ENCODE measurements at regions not wholly inside any gene's neighbourhood (a gene's known extent, or its start where the extent isn't known, plus 50 kb on each side); places are given as distances from the start of the nearest gene placed in this dataset.

DNA sequence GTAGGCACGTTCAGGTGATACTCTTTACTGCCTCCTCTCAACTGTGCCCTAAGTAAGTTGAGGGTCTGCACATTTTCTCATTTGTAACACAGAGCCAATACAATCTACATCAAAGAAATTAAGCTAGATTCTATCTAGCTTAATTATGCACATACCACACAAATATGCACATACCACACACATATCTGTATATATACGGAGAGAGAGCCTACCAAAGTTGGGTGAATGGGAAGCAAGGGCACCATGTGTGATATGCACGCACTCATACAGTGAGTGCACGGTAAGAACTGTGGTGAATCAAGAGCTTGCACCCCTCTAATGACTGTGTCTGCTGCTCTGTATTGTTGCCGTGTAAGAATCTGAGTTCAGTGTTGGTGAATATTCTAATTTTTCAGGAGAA is 314.9 kb downstream of the ZNF326 start:
- TF ChIP-seq CTCF (conservative IDR thresholded peaks at IDR 0.05 in 1 of 2, IDR thresholded peaks at IDR 0.05 in 1 of 2; ENCODE audit: extremely low read depth in 1 of 2, insufficient read depth in 1 of 2, low read depth in 1 of 2, low read length in 2 of 2) (no peak), EZH2 (IDR thresholded peaks at IDR 0.05; ENCODE audit: borderline replicate concordance, low read length) (no peak)

Measured in mammary epithelial cell (primary cell).